HG02870 (cell line): ENCODE measurements at regions not wholly inside any gene's neighbourhood (a gene's known extent, or its start where the extent isn't known, plus 50 kb on each side); places are given as distances from the start of the nearest gene placed in this dataset.

Experiments used
- ATAC-seq: cut with Tn5 transposase; IDR thresholded peaks from one replicate; pipeline ENCODE4 v1.9.1; 2021; ENCODE audit warnings: mild to moderate bottlenecking, moderate library complexity; ENCODE audit not compliant: unreplicated experiment

DNA sequence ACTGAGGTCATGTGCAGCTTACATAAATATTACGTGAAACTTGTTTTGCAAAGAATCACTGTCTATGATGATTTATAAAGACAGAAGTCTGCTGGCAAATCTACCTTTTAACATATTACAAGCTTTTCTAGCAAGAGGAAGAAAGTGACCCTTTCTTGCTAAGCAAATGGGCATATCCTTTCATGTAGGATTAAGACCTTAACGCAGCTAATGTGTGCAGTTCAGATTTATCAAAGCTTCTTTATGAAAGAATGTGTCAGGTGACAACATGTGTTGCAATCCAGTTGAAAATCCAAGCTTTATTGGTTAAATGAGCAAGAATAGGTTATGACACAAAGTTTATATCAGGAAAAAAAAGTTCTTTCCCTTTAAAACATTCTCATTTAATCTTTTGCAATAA, 115.6 kb upstream of the NBEA start:
- no peak for ATAC-seq

DNA sequence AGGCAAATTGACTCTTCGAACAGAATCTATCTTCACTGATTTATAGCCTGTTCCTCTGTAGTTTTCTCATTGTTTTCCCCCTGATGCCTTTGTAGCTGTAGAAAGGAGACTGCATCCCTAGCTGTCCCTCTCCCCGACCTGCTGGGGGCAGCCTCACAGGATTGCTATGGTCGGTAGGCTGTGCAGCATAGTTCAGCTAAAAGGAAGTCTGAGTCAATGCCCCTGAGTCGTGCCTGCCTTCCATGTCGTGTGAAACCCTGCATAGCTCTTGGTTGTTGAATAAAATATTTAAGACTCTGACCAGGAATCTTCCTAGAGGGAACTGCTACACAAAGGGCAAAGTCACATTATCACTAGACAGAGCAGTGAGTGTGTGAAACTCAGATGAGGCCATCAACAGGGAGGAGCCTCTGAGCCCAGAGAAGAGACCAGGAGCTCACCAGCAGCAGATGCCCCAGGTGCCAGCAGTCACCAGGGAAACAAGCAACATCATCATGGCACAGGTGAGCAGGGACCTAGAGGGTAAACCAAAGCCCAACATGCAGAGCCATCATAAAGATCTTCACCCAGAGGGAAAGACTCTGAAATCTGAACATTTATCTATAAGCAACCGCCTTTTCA, 108.4 kb upstream of the NBEA start:
- no peak for ATAC-seq

DNA sequence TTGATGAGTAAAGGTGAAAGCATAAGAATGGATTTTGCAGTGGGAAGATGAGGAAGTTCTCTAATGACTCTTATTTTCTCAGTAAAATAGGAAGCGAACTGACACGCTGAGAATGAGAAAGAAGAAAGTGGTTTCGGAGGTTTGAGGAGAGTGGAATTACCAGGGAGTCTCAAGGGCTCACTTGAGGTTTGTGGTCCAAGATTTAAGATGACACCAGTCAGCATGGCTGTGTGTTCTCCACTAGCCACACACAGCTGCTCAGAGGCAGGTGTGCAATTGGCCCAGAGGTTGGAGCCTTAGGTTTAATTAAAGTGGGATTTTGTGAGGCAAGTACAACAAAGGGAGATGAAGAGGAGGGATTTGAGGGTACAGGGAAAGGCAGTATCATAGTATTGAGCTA, 99.6 kb upstream of the NBEA start:
- ATAC-seq: no peak

DNA sequence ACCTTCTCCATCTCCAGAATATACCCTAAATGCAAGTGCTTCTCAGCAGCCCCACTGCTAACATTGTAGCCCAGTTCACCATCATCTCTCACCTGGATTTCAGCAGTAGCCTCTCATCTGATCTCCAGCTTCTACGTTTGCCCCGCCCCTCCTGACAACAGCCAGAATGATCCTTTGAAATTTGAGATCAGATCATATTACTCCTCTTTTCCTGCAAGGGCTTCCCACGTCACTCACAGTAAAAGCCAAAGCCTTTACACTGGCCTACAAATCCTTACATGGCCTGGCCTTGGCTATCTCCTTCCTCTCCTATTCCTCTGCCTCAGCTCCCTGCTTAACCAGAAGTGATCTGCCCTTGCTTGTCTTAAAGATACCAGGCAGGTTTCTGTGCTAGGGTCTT, 94.3 kb upstream of the NBEA start:
- no peak for ATAC-seq

DNA sequence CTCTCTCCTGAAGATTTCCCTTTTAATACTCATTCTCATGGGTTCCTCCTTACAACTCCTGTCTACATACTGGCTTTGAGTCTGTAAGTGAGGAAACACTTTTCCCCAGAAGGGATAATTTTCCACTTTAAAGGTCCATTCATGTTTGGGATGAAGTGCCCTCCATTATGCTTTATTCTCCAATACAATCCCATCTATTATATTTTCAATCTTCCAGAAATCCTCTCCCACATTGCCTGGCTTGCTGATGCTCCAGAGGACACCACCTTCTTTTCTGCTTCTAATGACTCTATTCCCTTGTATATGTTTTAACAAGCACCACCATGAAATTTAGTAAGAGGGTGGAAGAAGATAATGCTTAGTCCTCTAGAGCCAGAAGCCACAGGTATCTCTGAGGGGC, 92.7 kb upstream of the NBEA start:
- ATAC-seq: no peak

DNA sequence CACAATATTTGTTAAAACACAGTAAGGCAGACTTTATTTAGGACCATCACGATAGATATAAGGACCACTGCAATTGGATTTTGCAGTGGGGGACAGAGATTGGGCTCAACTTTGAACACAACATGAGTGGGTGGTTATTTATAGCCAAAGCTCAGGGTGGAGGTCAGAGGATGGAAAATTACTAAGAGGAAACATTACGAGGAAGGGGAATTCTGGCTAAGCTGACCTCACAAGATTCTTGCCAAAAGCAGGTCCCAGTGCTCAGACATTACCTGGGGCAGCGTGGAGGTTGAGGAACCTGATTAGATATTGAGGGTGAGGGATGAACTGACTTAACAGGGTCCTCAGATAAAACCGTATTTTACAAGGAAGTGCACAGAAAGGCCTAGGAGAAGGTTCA, 88.9 kb upstream of the NBEA start:
- ATAC-seq: no peak

DNA sequence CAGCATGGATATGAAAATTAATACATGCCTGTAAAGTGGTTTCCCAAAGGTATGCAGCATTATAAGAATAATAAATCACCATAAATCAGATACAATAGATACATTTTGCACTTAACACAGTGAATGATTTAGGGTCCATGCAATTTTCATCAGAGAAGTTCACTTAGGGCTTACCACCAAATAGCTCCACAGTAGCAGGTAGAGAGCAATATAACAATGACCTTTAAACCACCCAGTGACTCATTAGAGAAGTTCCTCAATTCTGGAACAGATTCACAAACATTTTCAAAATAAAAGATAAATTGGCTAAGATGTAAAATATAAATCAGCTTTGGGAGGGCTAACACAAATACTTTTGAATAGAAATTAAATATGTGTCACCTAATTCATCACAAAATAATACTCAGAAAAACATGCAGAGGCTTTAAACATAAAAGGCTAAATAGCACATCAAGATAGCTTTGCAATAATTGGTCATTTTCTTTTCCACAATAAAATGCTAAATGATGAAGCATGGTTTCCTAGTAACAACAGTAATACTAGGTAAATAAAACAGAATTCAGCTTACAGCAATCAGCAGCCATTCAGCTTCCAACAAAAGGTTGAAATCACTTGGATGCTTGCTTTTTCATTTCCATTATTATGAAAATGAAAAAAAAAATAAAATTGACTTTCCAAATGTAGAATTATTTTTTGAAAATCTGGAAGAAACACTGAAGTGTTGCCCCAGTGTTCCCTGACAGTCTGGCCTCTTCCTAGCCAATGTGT, 84.3 kb upstream of the NBEA start:
- ATAC-seq: no peak

DNA sequence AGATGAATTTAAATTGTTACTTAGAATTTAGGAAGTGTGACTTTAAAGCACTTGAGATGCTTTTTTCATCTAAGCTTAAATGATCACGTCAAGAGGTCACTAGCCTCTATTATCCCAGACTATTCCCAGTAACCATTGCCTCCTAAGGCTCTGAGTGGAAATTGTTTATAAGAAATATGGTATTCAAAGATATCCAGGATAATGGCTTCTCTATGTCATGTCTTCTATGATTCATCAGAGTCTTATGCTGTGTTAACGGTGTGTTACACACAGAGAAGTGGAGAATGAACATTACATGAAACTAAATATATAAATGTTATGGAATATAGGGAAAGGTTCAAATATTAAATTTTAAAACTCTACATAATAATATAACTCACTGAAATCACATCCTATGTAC, 79.8 kb upstream of the NBEA start:
- no peak for ATAC-seq

DNA sequence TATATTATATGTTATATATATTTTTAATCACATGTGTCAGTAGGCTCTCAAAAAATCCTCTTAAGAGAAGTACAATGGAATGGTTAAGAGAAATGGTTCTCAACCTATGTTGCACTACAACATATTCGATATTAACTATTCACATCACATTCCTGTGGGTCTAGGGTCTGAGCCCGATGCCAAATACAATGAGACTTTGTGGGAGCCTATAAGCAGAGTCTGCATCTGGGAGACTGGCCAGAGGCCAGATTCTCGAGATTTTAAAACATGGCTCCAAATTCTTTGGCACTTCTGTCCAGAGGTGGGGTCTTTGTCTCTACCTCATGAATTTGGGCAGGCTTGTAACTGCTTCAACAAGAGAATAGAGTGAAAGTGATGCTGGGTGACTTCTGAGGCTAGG, 79.4 kb upstream of the NBEA start:
- no peak for ATAC-seq

DNA sequence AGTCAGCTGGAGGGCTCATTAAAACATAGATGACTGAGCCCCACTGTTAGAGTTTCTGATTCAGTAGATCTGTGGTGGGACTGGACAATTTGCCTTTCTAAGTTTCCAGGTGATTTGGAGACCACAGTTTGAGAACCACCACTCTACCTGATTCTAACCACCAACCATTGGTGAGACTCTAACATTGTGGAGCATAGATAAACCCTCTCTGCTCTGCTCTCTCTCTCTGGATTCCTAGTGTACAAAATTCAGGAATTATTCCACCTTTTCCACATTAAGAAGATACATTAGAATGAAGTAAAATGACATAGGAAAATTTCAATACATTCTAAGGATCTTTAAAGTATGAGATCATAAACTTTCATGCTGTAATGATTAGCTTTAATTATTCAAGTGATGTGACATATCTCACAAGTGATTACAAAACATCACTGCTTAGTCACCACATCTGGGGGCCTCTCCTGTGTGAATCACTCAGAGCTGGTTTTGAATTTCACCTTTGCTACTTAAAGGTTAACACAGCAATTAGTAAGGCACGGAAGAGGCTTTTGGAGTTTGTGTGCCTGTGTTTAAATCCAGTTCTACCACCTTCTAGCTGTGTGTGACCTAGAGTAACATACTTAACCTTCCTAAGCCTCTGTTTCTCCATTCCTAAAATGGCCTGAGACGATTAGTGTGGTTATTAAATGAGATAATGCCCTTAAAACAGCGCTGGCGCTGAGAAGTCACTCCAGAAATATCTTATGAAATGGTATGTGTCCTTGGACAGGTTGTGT, 78.5 kb upstream of the NBEA start:
- ATAC-seq: no peak

DNA sequence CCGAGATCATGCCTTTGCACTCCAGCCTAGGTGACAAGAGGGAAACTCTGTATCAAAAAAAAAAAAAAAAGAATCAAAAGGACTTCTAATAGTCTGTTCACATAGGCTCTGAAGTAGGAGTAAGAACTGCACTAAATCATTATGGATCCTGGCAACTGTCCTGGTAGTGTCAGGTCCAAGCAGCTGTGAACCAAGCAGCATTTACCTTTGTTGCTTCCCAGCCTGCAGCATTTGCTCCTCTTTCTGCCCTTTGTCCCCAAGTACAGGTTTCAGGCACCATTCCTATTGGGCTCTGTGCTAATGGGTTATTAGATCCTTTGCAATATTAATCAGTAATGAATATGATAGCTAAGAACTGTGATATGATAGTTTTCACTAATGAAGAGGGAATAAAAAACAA, 77.4 kb upstream of the NBEA start:
- no peak for ATAC-seq

DNA sequence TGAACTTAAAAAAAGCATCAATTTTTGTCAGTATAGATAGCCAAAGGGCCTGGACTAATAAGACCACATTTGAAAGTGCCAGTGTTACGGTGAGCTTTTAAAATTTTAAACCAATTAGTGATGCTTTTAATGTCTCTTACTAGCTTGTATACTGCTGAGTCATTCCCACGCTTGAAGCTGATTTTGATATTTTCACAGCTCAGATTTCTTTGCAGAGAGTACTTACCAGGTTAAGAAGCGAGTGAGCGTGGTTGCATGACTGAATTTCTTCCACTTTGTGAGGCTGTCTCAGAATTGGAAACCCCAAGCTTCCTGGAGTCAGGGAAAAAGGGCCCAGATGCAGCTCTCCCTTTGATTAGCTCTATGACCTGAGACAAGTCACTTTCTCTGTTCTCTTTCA, 74.5 kb upstream of the NBEA start:
- no peak for ATAC-seq

DNA sequence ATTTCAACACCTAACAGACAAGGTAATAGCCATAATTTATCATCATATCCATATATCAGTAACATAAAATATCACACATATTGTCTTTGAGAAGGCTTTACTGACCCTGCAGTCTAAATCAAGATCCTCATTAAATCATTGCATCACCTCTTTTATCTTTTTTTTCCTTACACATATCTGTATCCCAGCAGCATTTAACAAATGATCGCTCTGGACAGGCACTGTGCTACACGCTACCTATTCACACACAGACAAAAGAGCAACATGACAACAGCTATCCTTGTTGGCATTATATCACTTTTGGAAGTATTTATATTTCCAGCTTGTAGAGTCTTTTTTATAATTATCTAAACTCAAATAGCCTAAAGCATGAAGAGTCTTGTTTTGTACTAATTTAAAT, 73.3 kb upstream of the NBEA start:
- no peak for ATAC-seq

DNA sequence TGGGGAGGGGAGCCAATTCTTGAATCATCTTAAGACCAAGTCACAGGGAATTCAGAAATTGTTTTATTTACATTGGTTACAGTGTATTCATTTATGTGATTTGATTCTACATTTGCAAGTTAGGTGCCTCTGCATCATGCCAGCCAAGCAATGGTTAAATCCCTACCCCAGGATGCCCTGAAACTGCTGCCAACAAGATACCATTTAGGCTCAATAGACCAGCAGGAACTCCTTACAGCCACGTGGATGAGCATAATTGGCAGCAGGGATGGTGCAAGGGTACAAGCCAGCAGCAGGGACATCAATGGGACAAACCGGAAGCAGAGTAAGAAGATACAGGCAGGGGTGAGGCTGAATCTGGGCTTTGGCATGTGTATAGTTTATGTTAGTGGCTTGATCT, 72.4 kb upstream of the NBEA start:
- ATAC-seq: no peak

DNA sequence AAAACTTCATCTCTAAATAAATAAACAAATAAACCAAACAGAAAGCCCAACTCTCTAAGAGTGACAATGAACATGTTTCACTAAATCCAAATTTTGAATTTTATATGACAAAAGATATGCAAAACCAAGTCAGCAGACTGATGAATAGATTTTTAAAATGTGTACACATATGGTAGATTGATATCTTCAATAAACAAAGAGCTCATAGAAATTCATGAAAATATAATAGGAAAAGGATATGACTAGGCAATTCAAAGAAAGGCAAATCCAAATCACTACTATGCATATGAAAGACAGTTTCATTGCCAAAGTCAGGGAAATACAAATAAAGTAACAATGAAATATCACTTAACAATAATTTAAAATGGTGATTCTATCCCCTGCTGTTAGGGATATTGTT, 63.7 kb upstream of the NBEA start:
- ATAC-seq: no peak

DNA sequence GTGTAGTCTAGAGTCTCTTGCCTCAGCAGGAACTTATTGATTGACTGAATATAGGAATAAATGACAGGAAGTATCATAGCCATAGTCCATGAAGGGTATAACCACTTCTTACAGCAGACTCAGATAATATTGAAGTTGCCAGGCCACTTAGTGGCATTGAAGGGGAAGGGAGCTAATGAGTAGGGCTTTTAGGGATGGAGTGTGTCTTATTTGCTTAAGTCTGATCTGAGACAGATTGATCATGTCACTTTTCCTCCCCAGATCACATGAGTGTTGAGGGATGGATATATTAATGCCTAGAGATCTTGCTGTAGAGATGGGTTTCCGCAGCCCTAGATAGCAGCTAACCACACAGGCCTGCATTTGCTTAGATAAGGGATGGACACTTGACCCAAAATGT, 62.2 kb upstream of the NBEA start:
- ATAC-seq: no peak

DNA sequence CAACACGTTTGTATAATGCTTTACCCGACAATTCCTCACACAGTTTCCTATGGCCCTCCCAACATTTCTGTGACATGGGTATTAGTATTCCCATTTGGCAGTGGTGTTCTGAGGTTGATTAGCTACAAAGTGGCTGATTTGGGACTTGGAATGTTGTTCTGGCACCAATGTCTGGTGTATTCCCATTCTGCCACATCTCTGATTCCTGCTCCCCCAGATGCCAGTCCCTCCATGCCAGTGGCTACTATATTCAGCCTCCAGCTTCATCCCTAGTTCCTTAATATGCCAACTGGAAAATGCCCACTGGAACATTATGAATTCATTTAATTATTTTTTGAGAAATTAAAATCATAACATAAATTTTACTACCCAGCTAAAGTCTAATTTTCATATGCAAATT, 60.6 kb upstream of the NBEA start:
- ATAC-seq: no peak

DNA sequence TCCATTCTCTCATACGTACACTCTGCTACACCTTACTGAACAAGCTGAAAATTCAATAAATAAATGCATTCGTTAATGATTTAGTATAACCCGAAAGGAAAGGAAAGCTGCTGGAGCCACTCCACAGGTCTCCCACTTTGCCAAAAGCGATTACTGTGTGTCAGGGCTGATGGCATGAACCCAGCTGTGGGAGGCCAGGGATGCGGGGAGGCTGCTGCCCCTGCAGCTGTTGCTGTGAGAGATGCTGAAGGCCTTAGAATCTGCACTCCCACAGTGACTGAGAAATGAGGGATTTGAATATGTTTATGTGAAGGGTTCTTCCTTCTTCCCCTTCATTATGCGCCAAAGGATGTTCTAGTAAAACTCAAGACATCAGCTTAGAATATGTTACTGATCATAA, 58.7 kb upstream of the NBEA start:
- no peak for ATAC-seq

DNA sequence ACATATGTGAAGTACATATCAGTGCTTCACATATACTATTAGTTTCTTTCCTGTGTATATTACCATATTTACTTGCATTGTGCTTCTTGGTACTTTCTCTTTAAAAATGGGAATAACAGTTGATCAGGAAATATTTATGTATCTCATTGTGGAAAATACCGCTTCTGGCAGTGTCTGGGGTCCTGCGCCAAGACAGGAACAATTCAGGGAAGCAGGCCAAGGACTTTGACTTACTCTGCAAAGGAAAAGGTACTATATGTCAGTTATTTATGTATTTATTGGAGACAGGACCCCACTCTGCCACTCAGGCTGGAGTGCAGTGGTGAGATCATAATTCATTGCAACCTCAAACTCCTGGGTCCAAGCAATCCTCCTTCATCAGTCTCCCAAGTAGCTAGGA, 57.7 kb upstream of the NBEA start:
- ATAC-seq: no peak

DNA sequence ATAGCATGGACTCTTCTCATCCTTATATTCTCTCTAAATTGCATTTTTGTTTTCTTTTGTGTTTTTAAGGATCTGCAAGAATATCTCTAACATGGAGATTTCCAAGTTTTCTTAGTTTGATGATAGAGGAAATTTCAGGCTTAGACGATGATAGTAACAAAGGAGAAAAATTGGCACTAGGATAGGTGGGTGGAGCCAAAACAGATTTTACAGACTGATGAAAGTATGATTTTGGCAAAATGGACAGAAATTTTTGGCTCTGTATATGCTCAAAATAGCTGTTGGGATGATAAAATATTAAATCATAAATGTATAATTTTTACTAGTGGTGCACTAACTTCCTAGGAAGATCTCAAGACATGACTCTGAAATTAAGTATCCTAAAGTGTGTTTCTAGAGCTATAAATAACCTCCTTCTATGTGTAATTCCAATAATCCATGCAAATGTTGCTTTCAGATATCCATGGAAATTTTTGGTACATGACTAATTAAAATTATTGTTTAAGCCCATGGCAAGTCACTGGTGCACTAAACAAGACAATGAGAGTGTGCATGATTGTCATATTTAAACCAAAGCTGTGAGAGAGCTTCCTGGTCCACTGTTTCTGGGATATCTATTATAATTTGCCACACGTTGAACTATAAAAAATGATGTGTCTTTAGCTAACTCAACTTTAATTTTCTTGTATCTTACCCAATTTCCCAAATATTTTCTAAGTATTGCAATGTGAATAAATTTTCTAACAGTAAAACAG, 55.8 kb upstream of the NBEA start:
- no peak for ATAC-seq

DNA sequence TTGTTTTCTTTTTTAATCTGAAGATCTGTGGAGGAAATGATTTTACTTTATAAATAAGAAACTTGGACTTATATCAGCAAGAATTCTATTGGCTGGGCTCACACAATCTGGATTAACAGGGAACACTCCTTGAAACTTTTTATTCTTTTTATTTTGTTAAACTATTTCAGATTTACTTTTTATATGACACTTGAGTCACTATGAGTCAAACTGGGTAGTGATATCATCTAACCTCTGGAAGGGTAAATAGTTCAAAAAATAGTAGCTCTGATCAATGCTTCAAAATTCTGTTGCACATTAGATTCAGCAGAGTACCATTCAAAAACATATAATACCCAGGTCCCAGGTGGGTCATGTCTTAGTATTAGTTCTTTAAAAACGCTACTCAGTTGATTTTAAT, 55.1 kb upstream of the NBEA start:
- no peak for ATAC-seq
